ENCODE measurements at regions not wholly inside any gene's neighbourhood (a gene's known extent, or its start where the extent isn't known, plus 50 kb on each side); places are given as distances from the start of the nearest gene placed in this dataset.

- Histone ChIP-seq H3K4me1 (no peaks in the 10 kb centered on the region), H3K4me3 (no peak overlapping the region), H3K27me3 (no peaks in the 10 kb centered on the region), H3K9me3 (no peaks in the 10 kb centered on the region), H3K36me3 (no peaks in the 10 kb centered on the region), H3K27ac (no peak overlapping the region)
- intact Hi-C loops (cut with DNase I), result no loop called here
- DNase-seq (no peak), ATAC-seq (no peak)
- no peak for TF ChIP-seq CTCF (IDR thresholded peaks at IDR 0.05)
Observed at GRCh38 chr11:103581760-103582159, 454.7 kb upstream of the DDI1 start.

GRCh38 chr11:103582351-103582909, 454.0 kb upstream of the DDI1 start:
- H3K4me3 ChIP-seq, result no peak overlapping the region
- DNase-seq (no peak), ATAC-seq (no peak)
- no peaks in the 10 kb centered on the region for H3K36me3 ChIP-seq
- no peaks in the 10 kb centered on the region for H3K9me3 ChIP-seq
- no peaks in the 10 kb centered on the region for H3K27me3 ChIP-seq
- H3K4me1 ChIP-seq, result no peaks in the 10 kb centered on the region
- intact Hi-C loops (cut with DNase I), result no loop called here
- H3K27ac ChIP-seq, result no peak overlapping the region
- TF ChIP-seq CTCF (IDR thresholded peaks at IDR 0.05), result no peak

- DNase-seq (no peak), ATAC-seq (no peak)
- Histone ChIP-seq H3K4me3 (no peak overlapping the region), H3K9me3 (no peaks in the 10 kb centered on the region), H3K27ac (no peak overlapping the region), H3K36me3 (no peaks in the 10 kb centered on the region), H3K4me1 (no peaks in the 10 kb centered on the region), H3K27me3 (no peaks in the 10 kb centered on the region)
- no peak for TF ChIP-seq CTCF (IDR thresholded peaks at IDR 0.05)
- intact Hi-C loops (cut with DNase I), result no loop called here
Observed at GRCh38 chr11:103584021-103584420, 452.4 kb upstream of the DDI1 start.

- H3K9me3 ChIP-seq, result no peaks in the 10 kb centered on the region
- H3K27me3 ChIP-seq, result no peaks in the 10 kb centered on the region
- intact Hi-C loops (cut with DNase I), result no loop called here
- ATAC-seq (no peak), DNase-seq (no peak)
- no peak for TF ChIP-seq CTCF (IDR thresholded peaks at IDR 0.05)
- no peak overlapping the region for H3K27ac ChIP-seq
- no peak overlapping the region for H3K4me3 ChIP-seq
- no peaks in the 10 kb centered on the region for H3K4me1 ChIP-seq
- H3K36me3 ChIP-seq, result no peaks in the 10 kb centered on the region
Observed at GRCh38 chr11:103584720-103585119, 451.7 kb upstream of the DDI1 start.

- no peak overlapping the region for H3K27ac ChIP-seq
- H3K9me3 ChIP-seq, result no peaks in the 10 kb centered on the region
- no peaks in the 10 kb centered on the region for H3K27me3 ChIP-seq
- DNase-seq (no peak), ATAC-seq (no peak)
- no peaks in the 10 kb centered on the region for H3K36me3 ChIP-seq
- no peak overlapping the region for H3K4me3 ChIP-seq
- intact Hi-C loops (cut with DNase I), result no loop called here
- TF ChIP-seq CTCF (IDR thresholded peaks at IDR 0.05), result no peak
- no peaks in the 10 kb centered on the region for H3K4me1 ChIP-seq
Observed at GRCh38 chr11:103585401-103585800, 451.0 kb upstream of the DDI1 start.
